SIG-M5 treated with dmso at 0.1 percent for 504 hours (cell line): ENCODE measurements at regions not wholly inside any gene's neighbourhood (a gene's known extent, or its start where the extent isn't known, plus 50 kb on each side); places are given as distances from the start of the nearest gene placed in this dataset.
"Not testable (repeated sequence)": the region's sequence is repeated elsewhere in the genome, so short reads cannot be mapped to it uniquely, and the experiment has no call there.

ENCODE experiments used
- DNase-seq: peaks from one replicate; lab custom pipeline; 2025; ENCODE audit not compliant: unreplicated experiment; lab: John Stamatoyannopoulos, UW

- DNase-seq, result no peak
Measured at GRCh38 chr15:47035475-47036406, 681.6 kb upstream of the SEMA6D start.

GRCh38 chr15:47037003-47037402, 680.3 kb upstream of the SEMA6D start:
- no peak for DNase-seq

- DNase-seq, result no peak
Measured at GRCh38 chr15:47039225-47039624, 678.1 kb upstream of the SEMA6D start.

- no peak for DNase-seq
Measured at GRCh38 chr15:47041301-47041700, 676.0 kb upstream of the SEMA6D start.

GRCh38 chr15:47047981-47048380, 669.3 kb upstream of the SEMA6D start:
- DNase-seq, result not testable (repeated sequence)

GRCh38 chr15:47066392-47066791, 650.9 kb upstream of the SEMA6D start:
- no peak for DNase-seq

GRCh38 chr15:47077846-47078245, 639.5 kb upstream of the SEMA6D start:
- DNase-seq, result not testable (repeated sequence)

GRCh38 chr15:47095833-47096232, 621.5 kb upstream of the SEMA6D start:
- DNase-seq, result no peak

- DNase-seq, result not testable (repeated sequence)
Measured at GRCh38 chr15:47098526-47098925, 618.8 kb upstream of the SEMA6D start.

GRCh38 chr15:47099801-47100200, 617.5 kb upstream of the SEMA6D start:
- not testable (repeated sequence) for DNase-seq

- DNase-seq, result not testable (repeated sequence)
Measured at GRCh38 chr15:47108800-47109199, 608.5 kb upstream of the SEMA6D start.

- no peak for DNase-seq
Measured at GRCh38 chr15:47116698-47117097, 600.6 kb upstream of the SEMA6D start.

GRCh38 chr15:47119349-47119748, 598.0 kb upstream of the SEMA6D start:
- no peak for DNase-seq

- no peak for DNase-seq
Measured at GRCh38 chr15:47124430-47125102, 592.7 kb upstream of the SEMA6D start.

GRCh38 chr15:47129033-47129432, 588.3 kb upstream of the SEMA6D start:
- DNase-seq, result no peak

GRCh38 chr15:47131450-47131849, 585.9 kb upstream of the SEMA6D start:
- not testable (repeated sequence) for DNase-seq

GRCh38 chr15:47135267-47135666, 582.0 kb upstream of the SEMA6D start:
- DNase-seq, result no peak

GRCh38 chr15:47136236-47136635, 581.1 kb upstream of the SEMA6D start:
- no peak for DNase-seq

- no peak for DNase-seq
Measured at GRCh38 chr15:47139965-47140364, 577.3 kb upstream of the SEMA6D start.

GRCh38 chr15:47157827-47158226, 559.5 kb upstream of the SEMA6D start:
- no peak for DNase-seq

- no peak for DNase-seq
Measured at GRCh38 chr15:47158573-47158972, 558.7 kb upstream of the SEMA6D start.

- DNase-seq, result no peak
Measured at GRCh38 chr15:47177177-47177576, 540.1 kb upstream of the SEMA6D start.
